ENCODE measurements at regions not wholly inside any gene's neighbourhood (a gene's known extent, or its start where the extent isn't known, plus 50 kb on each side); places are given as distances from the start of the nearest gene placed in this dataset.

DNA sequence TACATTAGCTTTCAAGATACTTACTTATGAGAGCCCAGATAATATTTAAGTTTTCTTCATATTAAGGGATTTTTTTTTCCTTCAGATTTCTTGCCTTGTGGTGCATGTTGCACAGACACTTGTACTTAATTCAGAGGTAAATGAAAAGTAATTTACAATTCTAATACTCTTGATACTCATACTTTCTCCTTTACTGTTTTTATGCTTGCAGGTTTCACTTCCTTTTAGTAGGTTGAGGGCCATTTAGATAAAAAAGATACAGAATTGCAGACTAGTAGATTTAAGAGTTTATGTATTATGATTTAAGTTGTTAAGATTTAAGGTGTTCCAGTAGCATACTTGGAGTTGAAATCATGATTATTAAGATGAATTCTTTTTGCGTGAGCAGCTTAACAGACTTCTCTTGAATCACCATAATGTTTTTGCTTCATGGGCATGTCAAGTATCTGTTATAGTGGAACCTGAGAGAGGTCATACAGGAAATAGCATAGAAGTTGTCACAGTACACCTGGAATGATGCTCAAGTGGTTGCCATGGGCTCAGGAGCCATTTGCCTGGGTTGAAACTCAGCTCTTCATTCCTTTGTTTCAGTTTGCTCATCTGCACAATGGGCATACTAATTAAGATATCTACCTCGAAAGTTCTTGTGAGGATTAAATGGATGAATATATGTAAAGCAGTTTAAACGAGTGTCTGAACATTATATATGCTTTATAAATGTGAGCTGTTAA is 174.8 kb upstream of the PRPS1L1 start:
- no peak for DNase-seq

DNA sequence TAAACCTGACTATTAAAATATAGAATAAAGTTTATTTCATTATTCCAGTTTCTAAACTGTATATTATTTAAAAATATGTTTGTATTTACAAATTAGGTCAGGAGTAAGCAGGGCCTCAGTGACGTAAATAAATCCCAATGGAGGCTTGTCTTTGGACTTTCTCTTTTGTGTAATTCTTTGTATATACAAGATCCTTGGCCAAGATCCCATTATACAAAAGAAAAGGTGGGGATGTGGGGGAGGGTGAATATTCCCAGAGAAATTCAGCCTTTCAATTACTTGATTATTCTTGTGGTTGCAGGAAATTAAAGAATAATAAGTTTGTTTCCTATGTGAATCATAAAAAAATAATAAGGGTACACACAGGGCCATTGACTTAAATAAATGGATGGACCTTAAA is 178.7 kb upstream of the PRPS1L1 start:
- DNase-seq = no peak

DNA sequence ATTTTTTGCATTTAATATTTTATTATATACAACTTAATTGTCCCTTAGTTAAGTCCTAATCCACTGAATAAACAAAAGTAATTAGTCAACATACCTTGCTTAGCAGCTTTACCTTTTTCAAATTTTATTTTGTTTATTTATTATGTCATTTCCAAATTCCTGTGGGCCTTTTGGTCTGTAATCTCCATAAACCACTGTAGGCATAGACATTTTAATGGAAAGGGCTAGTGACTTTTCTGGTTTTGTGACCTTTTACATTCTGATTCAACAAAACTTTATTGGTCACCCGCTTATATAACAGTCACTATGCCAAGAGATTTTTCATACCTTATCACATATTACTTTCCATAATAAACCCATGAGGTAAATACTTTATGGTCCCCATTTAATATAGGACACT is 181.3 kb upstream of the PRPS1L1 start:
- DNase-seq = no peak

DNA sequence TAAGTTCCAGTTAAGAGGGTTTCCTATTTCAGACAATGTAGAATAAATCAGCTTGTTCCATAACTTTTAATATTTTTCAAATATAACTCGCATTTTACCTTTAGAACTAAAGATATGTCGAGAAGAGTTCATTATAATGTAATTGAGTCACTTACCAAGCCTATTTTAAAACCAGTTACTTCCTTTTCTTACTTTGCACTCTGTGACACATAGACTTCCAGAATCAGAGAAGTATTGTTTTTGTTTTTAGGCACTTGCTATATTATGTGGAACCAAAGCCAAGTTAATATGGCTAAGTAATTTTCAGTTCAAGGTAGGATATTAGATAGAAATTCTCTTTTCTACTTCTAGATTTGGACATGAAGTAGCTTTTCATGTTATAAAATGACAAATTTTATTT is 182.7 kb upstream of the PRPS1L1 start:
- DNase-seq = no peak

DNA sequence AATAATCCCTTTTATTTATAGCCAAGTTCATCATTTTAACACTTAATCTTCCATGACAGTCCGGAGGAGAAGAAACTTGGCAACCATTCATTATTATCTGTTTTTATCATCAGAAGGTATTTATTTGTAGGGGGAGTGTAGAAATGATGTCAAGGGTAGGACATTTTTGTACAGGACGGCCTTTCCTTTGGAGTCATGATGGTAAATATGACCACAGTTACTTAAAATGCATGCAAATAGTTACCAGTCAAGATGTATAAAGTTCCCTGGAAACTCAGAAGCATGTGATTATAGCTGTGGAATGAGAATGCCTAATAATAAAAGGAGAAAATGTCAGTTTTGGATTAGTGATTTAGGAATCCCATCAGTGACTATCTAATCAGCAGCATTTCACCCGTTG is 183.1 kb upstream of the PRPS1L1 start:
- no peak for DNase-seq

DNA sequence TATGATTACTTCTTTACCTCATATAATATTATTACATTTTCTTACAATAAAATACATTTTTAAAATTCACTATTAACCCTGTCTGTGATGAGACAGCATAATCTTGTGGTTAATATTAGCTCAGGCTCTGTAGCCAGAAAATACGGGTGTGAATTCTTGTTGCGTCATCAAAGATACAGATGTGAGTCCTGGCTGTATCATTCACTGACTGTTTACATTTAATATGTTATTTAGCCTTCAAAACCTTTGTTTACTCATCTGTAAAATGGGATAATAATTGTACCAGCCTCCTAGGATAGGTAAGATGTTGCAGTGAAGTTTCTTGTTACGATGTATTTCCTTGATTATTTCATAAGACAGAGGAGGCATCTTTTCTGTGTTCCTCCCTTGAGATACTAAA is 184.7 kb upstream of the PRPS1L1 start:
- no peak for DNase-seq

DNA sequence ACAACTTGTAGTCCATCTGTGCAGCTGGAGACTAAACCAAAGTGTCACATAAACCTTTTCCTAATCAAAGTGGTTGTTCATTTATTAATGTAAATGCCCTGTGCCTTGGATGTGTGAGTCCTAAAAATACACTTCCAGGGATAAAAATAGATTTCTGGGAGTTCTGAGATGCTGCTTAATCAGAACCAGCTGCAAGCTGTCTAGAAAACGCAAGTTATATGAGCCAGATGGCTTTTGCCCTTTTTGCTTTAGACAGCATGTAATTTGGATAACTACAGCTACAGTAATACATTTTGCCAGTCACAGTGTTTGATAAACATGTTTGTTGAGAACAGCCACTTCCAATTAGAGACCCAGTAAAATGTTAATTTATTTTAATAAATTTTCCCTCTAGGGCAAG is 185.1 kb upstream of the PRPS1L1 start:
- no peak for DNase-seq

DNA sequence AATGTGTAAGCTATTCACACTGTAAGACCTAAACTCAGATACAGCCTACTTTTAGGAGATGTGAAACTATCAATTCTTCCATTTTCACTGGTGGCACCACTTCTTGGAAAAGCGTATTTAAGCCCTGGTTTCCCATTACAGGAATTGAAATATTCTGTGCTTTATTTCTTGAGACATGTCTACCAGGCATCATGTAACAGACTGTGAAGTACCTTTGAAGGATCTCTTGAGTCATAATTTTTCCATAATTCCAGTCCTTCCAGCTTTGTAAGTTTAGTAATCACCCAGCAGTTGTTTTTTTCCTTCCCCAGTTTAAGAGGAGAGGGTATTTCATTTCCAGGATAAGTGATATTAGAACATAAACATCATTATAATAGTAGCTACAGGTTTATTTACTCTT is 186.0 kb upstream of the PRPS1L1 start:
- DNase-seq = no peak

DNA sequence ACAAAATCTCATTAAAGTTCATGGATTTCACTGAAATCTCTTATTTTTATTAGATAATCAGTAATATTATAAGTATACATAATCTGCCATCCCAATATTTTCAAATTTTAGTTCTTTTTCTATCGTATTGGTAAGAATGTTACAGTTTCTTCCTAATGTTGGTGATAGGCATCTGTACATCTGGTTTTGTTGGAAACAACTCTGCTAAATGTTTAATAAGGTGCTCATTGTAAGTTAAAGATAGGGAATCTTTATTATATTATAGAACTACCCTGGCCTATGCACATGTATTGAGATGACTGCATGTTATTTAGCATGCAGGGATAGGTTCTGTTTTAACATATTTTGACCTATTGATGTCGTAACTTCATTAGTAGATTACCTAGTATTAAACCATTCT is 188.6 kb upstream of the PRPS1L1 start:
- DNase-seq = no peak

DNA sequence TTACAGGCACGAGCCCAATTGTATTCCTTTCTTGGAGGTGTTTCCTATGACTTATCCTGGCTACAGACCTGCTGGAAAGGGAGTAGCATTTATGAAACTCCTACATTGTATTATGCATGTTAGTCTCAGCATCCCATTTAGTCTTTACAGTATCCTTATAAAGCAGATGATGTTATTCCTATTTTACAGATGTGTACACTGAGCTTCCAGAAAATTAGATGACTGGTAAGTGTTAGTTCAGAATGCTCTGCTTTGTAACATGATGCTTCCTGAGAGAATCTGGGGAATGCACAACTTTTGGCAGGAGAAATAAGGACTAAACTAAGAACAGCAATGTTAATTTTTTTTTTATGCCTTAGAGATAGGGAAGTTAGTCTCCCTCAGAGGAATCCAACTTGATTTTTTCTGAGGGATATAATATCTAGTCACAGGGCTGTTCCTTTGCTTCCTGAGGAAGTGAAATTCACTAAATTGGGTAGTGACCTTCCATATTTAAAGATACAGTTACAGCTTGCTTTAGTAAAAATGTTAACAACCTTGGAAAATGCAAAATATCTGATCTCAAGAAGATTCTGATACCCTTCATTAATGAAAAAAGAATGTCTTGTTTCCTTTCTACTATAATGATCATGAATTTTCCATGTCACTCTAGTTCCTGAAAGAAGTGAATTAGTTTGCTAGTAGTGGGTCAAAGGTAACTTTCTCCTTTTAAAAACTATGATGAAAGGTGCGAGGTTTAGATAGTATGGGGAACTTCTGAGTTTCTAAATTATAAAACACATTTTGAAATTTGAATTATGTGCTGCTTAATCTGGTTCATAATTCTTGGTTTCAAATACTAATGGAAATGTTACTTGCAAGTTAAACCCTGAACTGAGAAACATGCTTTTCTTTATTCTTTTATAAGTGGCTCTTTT is 194.0 kb upstream of the PRPS1L1 start:
- DNase-seq = no peak

DNA sequence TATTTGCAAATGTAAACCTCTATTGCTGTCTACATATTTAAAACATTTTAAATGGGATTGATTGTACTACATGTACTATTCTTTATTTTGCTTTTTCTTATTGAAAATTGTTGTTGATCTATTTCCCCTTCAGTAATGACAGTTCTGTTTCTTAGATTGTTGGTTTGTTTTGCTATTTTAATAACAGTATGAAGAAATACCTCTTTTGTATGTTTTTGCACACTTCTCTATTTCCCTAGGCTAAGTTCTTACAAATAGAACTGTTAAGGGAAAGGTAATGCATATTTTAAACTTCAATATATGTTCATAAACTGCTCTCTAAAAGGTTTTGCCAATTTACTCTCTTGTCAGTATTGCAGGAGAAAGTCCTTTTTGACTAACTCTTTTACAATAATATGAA is 195.0 kb upstream of the PRPS1L1 start:
- DNase-seq = no peak

DNA sequence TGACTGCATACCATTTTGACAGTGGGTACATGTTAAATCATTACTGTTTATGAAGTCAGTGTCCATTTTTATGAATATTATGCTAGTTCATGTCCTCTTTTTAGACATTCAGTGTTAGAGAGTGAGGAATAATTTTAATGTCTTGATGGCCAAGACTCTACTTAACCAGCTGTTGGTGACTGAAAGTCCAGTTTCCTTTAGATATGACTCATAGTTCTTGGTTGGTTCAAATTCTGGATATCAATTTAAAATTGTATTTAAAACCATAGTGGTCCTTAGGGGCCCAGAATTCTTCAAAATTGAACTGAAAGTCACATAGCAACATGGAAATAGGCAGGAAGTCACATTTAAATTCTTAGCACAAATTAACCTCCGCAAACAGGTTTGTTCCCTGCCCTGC is 196.5 kb upstream of the PRPS1L1 start:
- DNase-seq = no peak

DNA sequence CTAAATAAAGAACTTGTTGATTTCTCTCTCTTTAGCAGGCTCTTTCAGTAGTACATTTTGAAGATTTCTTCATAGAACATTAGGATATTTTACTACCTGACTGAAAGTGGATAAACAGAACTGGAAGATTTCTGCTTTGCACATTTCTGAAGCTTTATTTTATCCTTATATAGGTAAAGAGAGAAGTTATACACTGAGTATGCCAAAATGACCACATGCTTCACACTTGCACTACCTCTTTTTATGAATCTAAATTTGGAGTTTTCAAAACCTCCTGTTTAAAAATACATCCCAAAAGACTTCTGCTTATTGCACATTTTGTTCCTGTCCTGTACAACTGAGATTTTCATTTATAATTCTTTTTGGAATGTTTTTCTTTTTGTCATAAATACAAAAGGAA is 197.4 kb upstream of the PRPS1L1 start:
- peak; percentile 27 for DNase-seq

DNA sequence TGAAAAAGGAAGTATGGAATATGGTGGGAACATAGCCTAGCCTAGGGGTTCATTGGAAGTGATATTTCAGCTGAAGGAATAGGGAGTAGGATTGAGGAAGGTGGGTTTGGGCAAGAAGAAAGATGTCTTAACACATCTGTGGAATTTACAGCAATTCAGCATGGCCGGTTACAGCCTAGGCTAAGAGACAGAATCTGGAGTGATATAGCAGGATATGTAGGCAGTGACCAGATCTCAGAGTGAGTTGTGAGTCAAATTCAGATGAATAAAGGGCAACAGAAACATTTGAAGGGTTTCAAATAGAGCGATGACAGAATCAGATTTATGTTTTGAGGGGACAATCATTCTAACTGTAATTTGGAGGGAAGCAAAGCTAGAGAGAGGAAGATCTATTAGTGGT is 199.0 kb upstream of the PRPS1L1 start:
- no peak for DNase-seq

DNA sequence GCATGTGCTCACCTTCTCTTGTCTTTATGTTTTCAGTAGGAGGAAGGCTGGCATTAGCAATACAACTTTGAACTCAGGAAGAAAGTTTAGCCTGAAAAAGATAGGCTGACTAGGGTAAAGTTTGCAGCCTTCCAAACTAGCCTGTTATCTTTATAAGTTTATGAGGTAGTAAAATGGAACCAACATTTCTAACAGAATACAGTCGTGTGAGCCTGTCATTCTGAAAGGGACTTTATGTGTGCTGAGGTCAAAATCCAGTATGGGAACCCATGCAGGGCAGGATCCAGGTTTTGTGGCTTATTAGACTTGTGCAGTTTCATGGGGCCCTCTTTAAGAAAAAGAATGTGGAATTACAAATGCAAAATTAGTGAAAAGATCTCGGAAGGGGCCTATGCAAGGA is 201.0 kb upstream of the PRPS1L1 start:
- no peak for DNase-seq

DNA sequence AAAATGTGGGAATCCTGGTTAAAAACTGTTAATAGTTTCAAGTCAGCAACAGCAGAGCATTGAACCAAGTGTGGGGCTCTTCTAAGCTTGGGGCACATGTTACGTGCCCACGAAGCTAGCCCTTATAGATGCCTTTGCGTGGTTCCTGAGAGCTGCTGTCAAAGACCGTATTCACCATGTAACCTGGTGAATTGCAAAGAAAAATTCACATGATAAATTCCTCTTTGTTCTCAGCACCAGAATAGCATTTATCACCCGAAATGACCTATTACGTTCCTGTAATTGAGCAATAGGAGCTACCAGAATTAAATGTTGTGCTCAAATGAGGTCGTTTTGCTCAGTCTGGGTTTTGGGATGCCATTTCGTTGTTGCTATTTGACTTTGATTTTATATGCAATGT is 202.6 kb upstream of the PRPS1L1 start:
- DNase-seq = no peak

DNA sequence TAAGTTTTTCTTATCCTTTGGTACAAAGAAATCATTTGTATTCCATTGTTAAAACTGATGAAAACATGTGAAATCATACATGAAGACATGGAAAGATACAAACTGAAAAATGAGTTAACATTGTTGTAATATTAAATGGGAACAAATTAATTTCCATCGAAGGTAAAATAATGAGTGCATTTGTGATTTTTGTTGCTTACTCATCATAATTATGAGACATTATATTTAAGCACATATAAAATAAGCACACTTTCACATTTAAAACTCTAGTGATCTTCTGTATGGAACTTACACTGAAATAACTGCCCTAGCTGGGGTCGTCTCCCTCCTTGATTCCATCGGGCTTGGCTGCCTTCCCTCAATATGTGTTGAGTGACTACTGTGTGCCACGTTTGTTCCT is 204.2 kb upstream of the PRPS1L1 start:
- no peak for DNase-seq

DNA sequence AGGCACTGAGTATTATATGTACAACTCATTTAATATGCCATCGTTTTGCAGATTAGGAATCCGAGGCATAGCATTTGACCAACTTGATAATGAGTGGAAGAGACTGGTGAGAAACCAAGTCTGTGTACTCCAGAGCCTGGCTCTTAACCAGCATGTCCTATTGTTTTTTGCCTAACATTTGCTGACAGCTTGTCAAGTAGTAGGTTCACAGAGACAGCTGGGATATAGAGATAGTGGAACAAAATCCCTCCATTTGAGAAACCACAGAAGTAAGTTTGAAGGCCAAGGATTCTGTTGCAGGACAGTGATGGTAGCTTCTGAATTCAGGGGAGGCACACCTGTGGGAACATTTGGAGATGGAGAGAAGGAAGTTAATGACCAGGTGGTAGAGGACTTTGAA is 206.9 kb upstream of the PRPS1L1 start:
- no peak for DNase-seq

DNA sequence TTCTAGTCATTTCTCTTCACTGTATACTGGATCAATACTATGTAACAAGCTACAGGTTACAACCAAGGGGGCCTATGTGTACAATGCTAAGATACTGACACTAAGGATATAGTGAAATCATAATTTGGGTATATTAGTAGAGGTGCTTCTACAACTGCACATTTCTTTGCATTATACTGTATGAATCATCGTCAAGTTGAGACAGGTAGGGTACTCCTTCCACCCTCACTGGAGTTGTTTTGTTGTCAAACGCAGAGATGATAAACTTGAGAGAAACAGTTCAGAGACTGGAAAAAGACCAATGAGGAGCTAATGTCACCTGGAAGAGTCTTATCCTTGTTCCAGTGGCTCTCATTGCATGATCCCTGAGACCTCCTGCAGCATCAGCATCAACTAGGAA is 208.2 kb upstream of the PRPS1L1 start:
- DNase-seq = no peak

DNA sequence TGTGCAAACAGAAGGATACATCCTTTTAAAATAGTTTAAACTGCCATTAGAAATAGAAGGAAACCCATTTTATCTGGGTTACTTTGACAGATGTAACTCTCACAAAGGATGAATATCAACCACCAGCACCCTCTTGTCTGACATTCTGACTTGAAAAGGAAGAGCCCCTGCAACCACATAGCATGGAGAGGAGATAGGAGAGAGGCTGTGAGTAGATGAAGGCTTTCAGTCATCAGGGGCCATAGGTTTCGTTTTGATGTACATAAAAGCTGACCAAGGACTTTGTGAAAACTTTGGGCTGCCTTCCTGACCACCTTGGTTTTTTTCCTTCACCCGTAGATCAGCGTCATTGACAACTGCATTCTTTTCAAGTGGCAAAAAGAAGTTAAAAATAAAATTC is 211.6 kb upstream of the PRPS1L1 start:
- no peak for DNase-seq

DNA sequence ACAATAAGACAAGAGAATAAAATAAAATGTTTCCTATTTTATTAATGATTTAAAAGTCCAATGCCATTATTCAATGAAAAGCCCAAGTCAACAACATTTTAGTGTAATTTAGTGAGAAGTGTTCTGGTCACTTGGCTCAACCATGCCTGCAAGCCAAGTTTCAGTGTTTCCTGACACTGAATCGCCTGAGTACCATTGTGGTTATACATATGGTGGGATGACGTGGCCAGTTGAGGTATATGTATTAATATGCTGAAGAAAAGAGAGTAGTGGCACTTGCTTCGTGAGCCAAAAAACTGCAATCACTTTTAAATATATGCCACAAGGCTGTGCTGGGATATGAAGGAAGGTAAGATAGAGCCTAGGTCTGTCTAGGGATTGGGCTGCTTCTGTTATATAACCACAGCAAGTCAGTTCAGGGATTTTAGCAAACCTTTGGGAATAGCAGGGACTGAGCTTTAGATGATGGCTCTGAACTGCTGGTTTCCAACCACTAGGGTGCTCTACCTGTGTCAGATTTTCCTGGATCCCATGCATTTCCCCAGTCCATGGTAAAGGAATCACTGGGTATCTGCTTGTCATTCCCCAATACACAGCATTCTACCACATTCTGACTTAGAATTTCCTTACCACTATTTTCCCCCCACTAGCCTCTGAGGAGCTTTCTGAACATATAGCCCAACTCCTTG is 214.0 kb upstream of the PRPS1L1 start:
- DNase-seq = no peak

DNA sequence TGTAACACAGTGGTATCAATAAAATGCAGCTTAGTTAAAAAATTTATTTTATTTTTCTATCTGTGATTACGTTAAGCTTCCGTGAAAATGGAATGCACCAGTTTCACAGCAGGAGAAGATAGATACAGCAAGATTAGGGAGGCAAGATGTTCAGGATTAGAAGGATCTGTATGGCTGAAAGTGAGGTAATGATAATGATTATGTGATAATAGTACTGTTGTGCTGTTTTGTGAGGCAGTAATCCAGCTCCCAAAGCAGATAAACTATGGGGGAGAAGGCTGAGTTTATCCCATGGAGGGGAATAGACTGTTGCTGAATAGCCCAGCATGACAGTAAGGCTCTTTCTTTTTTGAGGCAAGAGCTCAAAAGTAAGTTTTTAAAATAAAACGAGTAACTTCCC is 216.1 kb upstream of the PRPS1L1 start:
- DNase-seq = no peak

DNA sequence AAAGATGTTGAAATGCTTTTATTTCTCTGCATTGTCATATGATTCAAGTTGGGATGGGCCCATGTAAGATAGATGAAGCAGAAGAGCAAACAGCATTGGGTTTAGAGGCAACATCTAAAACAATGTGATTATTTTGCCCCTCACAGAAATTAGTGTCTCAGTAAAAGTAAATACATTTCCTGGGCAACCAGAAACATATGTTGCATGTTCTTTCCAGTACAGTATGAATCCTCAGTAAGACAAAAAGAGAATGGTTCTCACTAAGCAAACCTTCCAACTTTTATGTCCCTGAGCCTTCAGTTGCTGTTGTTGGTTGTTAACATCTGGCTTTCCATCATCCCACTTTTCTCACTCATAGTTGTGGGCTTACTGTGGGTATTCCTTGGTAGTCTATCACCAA is 222.5 kb upstream of the PRPS1L1 start:
- DNase-seq = no peak

DNA sequence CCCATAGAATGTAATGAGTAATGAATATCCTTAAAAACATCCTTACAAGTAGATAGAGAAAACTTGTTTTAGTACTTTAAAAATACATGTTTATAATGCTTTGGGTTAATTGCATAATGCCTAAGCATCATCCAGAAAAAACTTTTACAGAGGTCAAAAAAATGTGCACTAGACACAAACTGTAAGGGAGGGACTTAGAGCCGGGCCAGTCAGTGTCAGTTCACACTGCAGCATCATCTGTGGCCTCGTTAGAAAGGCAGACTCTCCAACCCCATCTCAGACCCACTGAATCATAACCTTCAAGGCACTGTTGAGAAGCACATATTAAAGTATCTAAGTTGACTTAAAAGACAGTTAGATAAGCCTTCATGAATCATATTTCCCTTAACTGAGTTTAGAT is 230.1 kb upstream of the PRPS1L1 start:
- DNase-seq = no peak

All from KG1 (cell line).